ENCODE measurements at regions not wholly inside any gene's neighbourhood (a gene's known extent, or its start where the extent isn't known, plus 50 kb on each side); places are given as distances from the start of the nearest gene placed in this dataset.

DNA sequence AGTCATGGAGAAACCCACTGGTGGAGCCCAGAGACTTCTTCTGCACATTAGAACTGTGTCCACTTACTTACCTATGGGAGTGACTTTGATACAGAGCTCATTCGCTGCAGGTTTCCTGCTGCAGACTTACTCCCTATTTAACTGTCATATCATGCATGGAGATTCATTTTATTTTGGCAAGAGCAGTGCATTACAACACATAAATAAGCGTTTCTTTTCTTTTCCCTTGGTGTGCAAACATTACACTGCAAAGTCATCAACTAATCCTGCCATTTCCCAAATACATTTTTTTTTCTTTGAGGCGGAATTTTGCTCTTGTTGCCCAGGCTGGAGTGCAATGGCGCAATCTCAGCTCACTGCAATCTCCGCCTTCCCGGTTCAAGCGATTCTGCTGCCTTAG lies 230.9 kb upstream of the SFRP2 start:
- Histone ChIP-seq H3K36me3 (replicated peaks in 1 of 2) (no peaks in the 10 kb centered on the region), H3K27me3 (no peaks in the 10 kb centered on the region), H3K27ac (no peak overlapping the region), H3K9me3 (replicated peaks in 1 of 3) (no peaks in the 10 kb centered on the region), H3K4me3 (no peak overlapping the region), H3K4me1 (replicated peaks in 1 of 2) (no peaks in the 10 kb centered on the region)
- 74 to 83% (median 81%) methylated on average over 7 of the region's 7 CpGs for WGBS, 4 donors
- DNase-seq, result no peak
- TF ChIP-seq, protein P1, sequence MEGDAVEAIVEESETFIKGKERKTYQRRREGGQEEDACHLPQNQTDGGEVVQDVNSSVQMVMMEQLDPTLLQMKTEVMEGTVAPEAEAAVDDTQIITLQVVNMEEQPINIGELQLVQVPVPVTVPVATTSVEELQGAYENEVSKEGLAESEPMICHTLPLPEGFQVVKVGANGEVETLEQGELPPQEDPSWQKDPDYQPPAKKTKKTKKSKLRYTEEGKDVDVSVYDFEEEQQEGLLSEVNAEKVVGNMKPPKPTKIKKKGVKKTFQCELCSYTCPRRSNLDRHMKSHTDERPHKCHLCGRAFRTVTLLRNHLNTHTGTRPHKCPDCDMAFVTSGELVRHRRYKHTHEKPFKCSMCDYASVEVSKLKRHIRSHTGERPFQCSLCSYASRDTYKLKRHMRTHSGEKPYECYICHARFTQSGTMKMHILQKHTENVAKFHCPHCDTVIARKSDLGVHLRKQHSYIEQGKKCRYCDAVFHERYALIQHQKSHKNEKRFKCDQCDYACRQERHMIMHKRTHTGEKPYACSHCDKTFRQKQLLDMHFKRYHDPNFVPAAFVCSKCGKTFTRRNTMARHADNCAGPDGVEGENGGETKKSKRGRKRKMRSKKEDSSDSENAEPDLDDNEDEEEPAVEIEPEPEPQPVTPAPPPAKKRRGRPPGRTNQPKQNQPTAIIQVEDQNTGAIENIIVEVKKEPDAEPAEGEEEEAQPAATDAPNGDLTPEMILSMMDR (IDR thresholded peaks at IDR 0.05), result no peak
- no peak for TF ChIP-seq POLR2A (IDR thresholded peaks at IDR 0.05)
- intact Hi-C loops (cut with DNase I), result no loop called here

- TF ChIP-seq POLR2A (IDR thresholded peaks at IDR 0.05), result no peak
- TF ChIP-seq, protein P1 (IDR thresholded peaks at IDR 0.05), result no peak
Observed at GRCh38 chr4:154018659-154019058, 229.8 kb upstream of the SFRP2 start.

DNA sequence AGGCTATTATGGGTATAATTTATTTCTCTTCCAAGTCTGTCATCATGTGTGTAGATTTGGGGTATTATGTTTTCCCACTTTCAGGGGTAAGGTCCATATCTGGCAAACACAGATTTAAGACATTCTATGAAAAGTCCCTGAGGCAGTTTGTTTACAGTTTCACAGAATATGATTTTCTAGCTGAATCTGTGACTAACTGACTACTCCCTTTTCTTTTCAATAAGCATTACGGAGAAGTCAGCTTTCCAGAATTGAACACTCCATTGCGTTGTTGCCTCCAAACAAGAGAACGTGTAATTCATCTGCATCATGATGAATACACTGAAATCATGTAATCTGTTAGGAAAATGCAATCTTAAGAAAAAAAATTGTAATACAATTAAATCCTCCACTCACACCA lies 226.7 kb upstream of the SFRP2 start:
- no peaks in the 10 kb centered on the region for H3K4me1 ChIP-seq (replicated peaks in 1 of 2)
- H3K27ac ChIP-seq, result no peak overlapping the region
- H3K9me3 ChIP-seq (replicated peaks in 1 of 3), result no peaks in the 10 kb centered on the region
- H3K36me3 ChIP-seq (replicated peaks in 1 of 2), result no peaks in the 10 kb centered on the region
- intact Hi-C loops (cut with DNase I), result no loop called here
- DNase-seq, result no peak
- 67 to 84% (median 71%) methylated on average over 3 of the region's 3 CpGs for WGBS, 4 donors
- TF ChIP-seq POLR2A (IDR thresholded peaks at IDR 0.05), result no peak
- TF ChIP-seq, protein P1 (IDR thresholded peaks at IDR 0.05), result no peak
- H3K27me3 ChIP-seq, result no peaks in the 10 kb centered on the region
- no peak overlapping the region for H3K4me3 ChIP-seq

More at GRCh38 chr4:154018659-154019058, 229.8 kb upstream of the SFRP2 start:
- 37 to 53% (median 44%) methylated on average over 4 of the region's 4 CpGs for WGBS, 4 donors
- H3K4me3 ChIP-seq, result no peak overlapping the region
- DNase-seq, result no peak
- H3K36me3 ChIP-seq (replicated peaks in 1 of 2), result no peaks in the 10 kb centered on the region
- no peaks in the 10 kb centered on the region for H3K4me1 ChIP-seq (replicated peaks in 1 of 2)
- no peak overlapping the region for H3K27ac ChIP-seq
- intact Hi-C loops (cut with DNase I), result no loop called here
- H3K9me3 ChIP-seq (replicated peaks in 1 of 3), result no peaks in the 10 kb centered on the region
- no peaks in the 10 kb centered on the region for H3K27me3 ChIP-seq

DNA sequence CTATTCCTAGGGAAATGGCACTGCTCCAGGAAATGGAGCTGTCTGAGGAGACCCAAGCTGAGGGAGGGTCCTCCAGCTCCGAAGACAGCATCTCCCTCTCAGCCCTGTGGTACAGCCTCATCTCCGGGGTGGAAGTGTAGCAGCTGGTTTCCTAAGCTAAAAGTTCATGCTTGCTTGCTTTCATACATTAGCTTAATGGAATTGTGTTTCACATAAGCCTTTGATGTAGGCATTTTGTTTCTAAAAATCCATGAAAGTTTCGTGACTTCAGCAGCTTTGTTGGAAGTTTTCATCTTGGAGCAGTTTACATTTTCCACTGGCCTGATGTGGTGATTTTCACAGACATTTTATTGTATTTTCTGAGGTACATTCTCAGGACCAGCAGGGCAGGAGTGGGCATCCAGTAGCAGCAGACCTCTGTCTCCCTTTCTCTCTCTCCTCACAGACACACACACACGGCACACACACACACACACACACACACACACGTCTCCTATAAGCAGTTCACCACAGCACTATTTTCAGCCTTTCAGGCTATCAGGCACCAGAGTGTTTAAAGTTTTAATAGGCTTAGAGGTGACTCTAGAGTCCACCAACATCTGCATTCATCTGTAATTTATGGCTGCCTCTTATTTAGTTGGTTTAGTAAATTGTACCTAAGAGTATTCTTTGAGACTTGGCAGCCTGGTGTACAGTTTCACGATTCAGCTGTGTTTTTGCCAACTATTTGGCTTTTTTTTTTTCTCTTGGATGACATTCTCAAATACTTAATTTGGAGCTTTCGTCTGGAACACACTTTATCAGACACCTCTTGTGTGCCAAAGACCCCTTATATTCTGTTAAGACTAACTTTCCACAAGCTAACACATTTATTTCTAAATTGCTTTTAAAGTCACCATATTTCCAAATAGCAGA lies 225.8 kb upstream of the SFRP2 start:
- Histone ChIP-seq H3K27ac (no peak overlapping the region), H3K36me3 (replicated peaks in 1 of 2) (no peaks in the 10 kb centered on the region), H3K27me3 (no peaks in the 10 kb centered on the region), H3K4me1 (replicated peaks in 1 of 2) (no peaks in the 10 kb centered on the region), H3K4me3 (no peak overlapping the region), H3K9me3 (replicated peaks in 1 of 3) (no peaks in the 10 kb centered on the region)
- 44 to 51% (median 49%) methylated on average over 7 of the region's 7 CpGs for WGBS, 4 donors
- DNase-seq, result no peak
- no peak for TF ChIP-seq POLR2A (IDR thresholded peaks at IDR 0.05)
- TF ChIP-seq, protein P1 (IDR thresholded peaks at IDR 0.05), result no peak
- intact Hi-C loops (cut with DNase I), result no loop called here
